Heart left ventricle (tissue), 16 donors: ENCODE measurements at regions not wholly inside any gene's neighbourhood (a gene's known extent, or its start where the extent isn't known, plus 50 kb on each side); places are given as distances from the start of the nearest gene placed in this dataset.

Experiments
- ATAC-seq, 4 donors: fragments of 200-7000 bp; cut with Tn5 transposase; one replicate each; pipeline ENCODE4 v1.9.1; 2020 to 2022; ENCODE audit warnings: moderate library complexity in 4 of 4, mild to moderate bottlenecking in 3 of 4, moderate number of reproducible peaks in 1 of 4
- DNase-seq, 5 donors: peaks; one replicate each; pipeline ENCODE4 v3.0.0-alpha.2; 2020
- H3K27ac ChIP-seq, 12 donors: fragments of 200-600 bp; sonication (generic) in 4 of 12; one replicate each; pipeline versions ENCODE4 v1.5.0 to v1.8.0; 2016 to 2022; ENCODE audit warnings: mild to moderate bottlenecking in 2 of 12
- H3K27me3 ChIP-seq, 9 donors: fragments of 200-600 bp; sonication (generic) in 2 of 9; one replicate each; pipeline versions ENCODE4 v1.5.1 to v1.8.0; 2016 to 2022; ENCODE audit warnings: mild to moderate bottlenecking in 3 of 9
- H3K36me3 ChIP-seq, 9 donors: fragments of 200-600 bp; sonication (generic) in 2 of 9; one replicate each; pipeline versions ENCODE4 v1.5.0 to v1.8.0; 2018 to 2022; ENCODE audit warnings: mild to moderate bottlenecking in 2 of 9
- H3K4me1 ChIP-seq, 12 donors: fragments of 200-600 bp; sonication (generic) in 4 of 12; one replicate each; pipeline versions ENCODE4 v1.5.0 to v1.8.0; 2016 to 2022; ENCODE audit warnings: mild to moderate bottlenecking in 3 of 12
- H3K4me3 ChIP-seq, 12 donors: fragments of 200-600 bp; sonication (generic) in 4 of 12; one replicate each; pipeline versions ENCODE4 v1.5.0 to v1.8.0; 2017 to 2022; ENCODE audit warnings: mild to moderate bottlenecking in 9 of 12, moderate library complexity in 4 of 12
- H3K9me3 ChIP-seq, 12 donors: fragments of 200-600 bp; sonication (generic) in 4 of 12; one replicate each; pipeline versions ENCODE4 v1.5.0 to v1.8.0; 2016 to 2022; ENCODE audit warnings: mild to moderate bottlenecking in 1 of 12
- CTCF ChIP-seq, 12 donors: fragments of 200-600 bp; sonication (generic) in 4 of 12; IDR thresholded peaks; one replicate each; pipeline versions ENCODE4 v1.5.0 to v1.8.0; 2018 to 2022; ENCODE audit warnings: antibody characterized with exemption in 12 of 12, mild to moderate bottlenecking in 5 of 12
- POLR2A ChIP-seq, 2 donors: fragments of 450-650 bp; IDR thresholded peaks; one replicate each; pipeline ENCODE4 v1.6.1; 2017; ENCODE audit warnings: antibody characterized with exemption in 2 of 2, mild to moderate bottlenecking in 2 of 2, moderate library complexity in 2 of 2
- WGBS, 4 donors: extraction: QIAGEN DNeasy Blood & Tissue Kit in 2 of 4; methylation state at CpG; one replicate each; pipeline versions ENCODE4 v1.1.5 to v1.1.7; 2013 to 2018; 5-methylcytosine and 5-hydroxymethylcytosine counted together
- intact Hi-C, 10 donors: fragments of 100-400 bp; cut with DNase I; formaldehyde crosslinking; loops; one replicate each; pipeline versions ENCODE4 v1.11.1 to v1.14.2; 2022
- donor health status: ischemic (EF 13 %, LVEDD 7.1; RV severe dilation, severe dysfunction).
- donor health status: healthy with polysubstance abuse.
- donor health status: DM: no; HTN: yes; CAD: no.
- donor health status: DM: no; HTN: no; CAD: no.
- donor health status: ischemic (EF 25% LVEDD 6.9; RV normal size, moderate dysfunction).
- donor health status: ischemic (EF 25% LVEDD 5.7; RV mildly dilated, moderate dysfunction).
- donor health status: healthy.
- donor health status: DM: yes; HTN: yes; CAD: no.
- donor health status: ischemic (EF 35%, LVEDD 5.7; RV mildly dilated, moderate dysfunction).
- donor health status: nonischemic (EF 11% LVEDD 7.7; RV severe dilation, severe dysfunction).
- donor health status: DM: yes; HTN: yes; CAD: no.
- donor health status: PGD.
- donor health status: ischemic (EF 29% LVEDD 5.4; RV normal size, mild dysfunction).
- donor health status: nonischemic (EF 23%, LVEDD 6.1; RV moderate dilation, normal function).

GRCh38 chr16:10312784-10313724, 72.8 kb upstream of the ATF7IP2 start:
- no peaks in the 10 kb centered on the region for H3K9me3 ChIP-seq
- no peaks in the 10 kb centered on the region for H3K27me3 ChIP-seq
- DNase-seq = no peak
- no peak for ATAC-seq
- H3K4me3 ChIP-seq = no peak overlapping the region
- intact Hi-C loops = loop anchor here in 5 of 10 donors (2.0 to 10.0 kb wide), 3 partner anchors 196 to 602 kb away; no protein-coding TSS in a partner anchor
- H3K36me3 ChIP-seq = no peaks in the 10 kb centered on the region
- TF ChIP-seq CTCF (IDR thresholded peaks at IDR 0.05) (no peak), POLR2A (IDR thresholded peaks at IDR 0.05) (no peak)
- H3K4me1 ChIP-seq = no peaks in the 10 kb centered on the region
- WGBS, 4 donors = 75 to 83% (median 77%) methylated on average over 7 of the region's 7 CpGs
- no peak overlapping the region for H3K27ac ChIP-seq

- no peak for TF ChIP-seq CTCF (IDR thresholded peaks at IDR 0.05)
- no peak for TF ChIP-seq POLR2A (IDR thresholded peaks at IDR 0.05)
- Histone ChIP-seq H3K4me3 (no peak overlapping the region), H3K4me1 (no peaks in the 10 kb centered on the region), H3K9me3 (no peaks in the 10 kb centered on the region), H3K36me3 (no peaks in the 10 kb centered on the region), H3K27me3 (no peaks in the 10 kb centered on the region), H3K27ac (no peak overlapping the region)
- ATAC-seq = no peak
- no peak for DNase-seq
- 82 to 90% (median 86%) methylated on average over 4 of the region's 4 CpGs for WGBS, 4 donors
- intact Hi-C loops = loop anchor here in 8 of 10 donors (2.0 to 10.0 kb wide), 4 partner anchors 192 to 600 kb away; no protein-coding TSS in a partner anchor
These were observed 71.5 kb upstream of the ATF7IP2 start for GRCh38 chr16:10314317-10314716.

- H3K36me3 ChIP-seq = no peaks in the 10 kb centered on the region
- no peaks in the 10 kb centered on the region for H3K9me3 ChIP-seq
- no peaks in the 10 kb centered on the region for H3K27me3 ChIP-seq
- WGBS, 4 donors = 34 to 48% (median 42%) methylated on average over 4 of the region's 4 CpGs
- no peak overlapping the region for H3K4me3 ChIP-seq
- no peak for ATAC-seq
- TF ChIP-seq CTCF (IDR thresholded peaks at IDR 0.05) = peak in 9 of 12 donors; percentile 12 to 55 (median 41)
- TF ChIP-seq POLR2A (IDR thresholded peaks at IDR 0.05) = no peak
- intact Hi-C loops = loop anchor here (1.0 to 10.0 kb wide), 7 partner anchors 192 to 600 kb away; no protein-coding TSS in a partner anchor
- H3K27ac ChIP-seq = no peak overlapping the region
- DNase-seq = no peak
- H3K4me1 ChIP-seq = no peaks in the 10 kb centered on the region
These were observed 71.0 kb upstream of the ATF7IP2 start for GRCh38 chr16:10314811-10315210.

GRCh38 chr16:10317425-10318001, 68.3 kb upstream of the ATF7IP2 start:
- Histone ChIP-seq H3K36me3 (no peaks in the 10 kb centered on the region), H3K27me3 (no peaks in the 10 kb centered on the region), H3K4me1 (no peaks in the 10 kb centered on the region), H3K4me3 (no peak overlapping the region), H3K27ac (no peak overlapping the region), H3K9me3 (no peaks in the 10 kb centered on the region)
- WGBS, 4 donors = 90 to 97% (median 96%) methylated on average over 3 of the region's 3 CpGs
- intact Hi-C loops = loop anchor here in 6 of 10 donors (5.0 to 10.0 kb wide), 4 partner anchors 190 to 597 kb away; no protein-coding TSS in a partner anchor
- no peak for ATAC-seq
- no peak for TF ChIP-seq POLR2A (IDR thresholded peaks at IDR 0.05)
- TF ChIP-seq CTCF (IDR thresholded peaks at IDR 0.05) = no peak
- DNase-seq = no peak
